ENCODE measurements at regions not wholly inside any gene's neighbourhood (a gene's known extent, or its start where the extent isn't known, plus 50 kb on each side); places are given as distances from the start of the nearest gene placed in this dataset.
A peak's percentile ranks its signal among the peaks of the same experiment; 100 is the strongest.

- no peak for DNase-seq
These were observed 1088.6 kb upstream of the C9orf72 start for GRCh38 chr9:28661853-28662252.

DNA sequence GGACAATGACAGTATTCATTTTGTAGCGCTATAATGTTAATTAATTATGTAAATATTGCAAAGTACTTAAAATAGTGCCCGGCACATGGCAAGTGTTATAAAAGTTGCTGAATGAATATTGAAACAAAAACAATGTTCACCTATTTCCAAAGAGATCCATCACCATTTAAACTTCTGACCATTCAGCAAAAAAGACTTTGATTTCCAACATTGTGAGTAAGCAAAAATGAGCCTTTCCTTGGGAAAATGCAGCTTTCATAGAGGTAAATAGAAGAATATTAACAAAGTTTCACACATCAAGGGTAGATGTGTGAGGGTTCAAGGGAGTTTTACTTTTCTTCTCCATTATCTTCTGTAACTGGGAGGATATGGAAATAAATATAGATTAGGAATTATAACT lies 1089.4 kb upstream of the C9orf72 start:
- no peak for DNase-seq

DNA sequence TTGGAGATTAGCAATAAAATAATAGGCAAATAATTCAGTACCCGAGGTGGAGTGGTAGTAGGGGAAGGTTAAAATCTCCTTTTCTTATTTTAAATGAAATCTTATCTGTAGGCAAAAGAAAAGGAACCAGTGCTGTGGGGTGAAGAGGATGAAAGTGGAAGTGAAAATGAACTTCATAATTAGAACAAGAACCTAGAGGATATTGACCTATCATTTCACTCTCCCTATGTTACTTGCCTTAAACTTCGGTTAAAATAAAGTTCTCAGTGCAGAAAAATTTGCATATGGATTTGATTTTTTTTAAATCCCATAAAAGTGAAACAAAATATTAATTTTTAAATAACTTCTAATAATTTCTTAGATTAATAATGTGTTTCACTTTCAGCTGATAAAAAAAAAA lies 1094.9 kb upstream of the C9orf72 start:
- DNase-seq, result no peak

- no peak for DNase-seq
These were observed 1097.7 kb upstream of the C9orf72 start for GRCh38 chr9:28671000-28671399.

DNA sequence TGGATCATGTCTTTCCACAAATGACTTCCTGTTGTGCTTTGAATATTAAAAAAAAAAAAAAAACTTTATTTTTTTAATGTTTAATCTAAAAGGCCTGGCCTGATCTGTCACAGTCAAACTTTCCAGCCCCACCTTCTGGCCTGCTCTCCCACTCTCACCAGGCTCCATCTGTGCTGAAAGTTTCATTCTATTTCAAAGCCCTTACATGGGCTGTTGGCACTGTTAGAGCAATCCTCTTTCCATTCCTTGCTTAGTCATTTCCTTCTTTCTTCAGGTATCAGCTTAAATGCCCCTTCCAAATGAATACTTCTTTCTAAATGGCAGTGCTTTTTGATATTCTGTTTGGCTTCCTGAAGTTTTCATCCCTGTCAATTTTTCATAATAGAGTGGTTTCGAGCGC lies 1104.8 kb upstream of the C9orf72 start:
- peak; percentile 27 for DNase-seq

DNA sequence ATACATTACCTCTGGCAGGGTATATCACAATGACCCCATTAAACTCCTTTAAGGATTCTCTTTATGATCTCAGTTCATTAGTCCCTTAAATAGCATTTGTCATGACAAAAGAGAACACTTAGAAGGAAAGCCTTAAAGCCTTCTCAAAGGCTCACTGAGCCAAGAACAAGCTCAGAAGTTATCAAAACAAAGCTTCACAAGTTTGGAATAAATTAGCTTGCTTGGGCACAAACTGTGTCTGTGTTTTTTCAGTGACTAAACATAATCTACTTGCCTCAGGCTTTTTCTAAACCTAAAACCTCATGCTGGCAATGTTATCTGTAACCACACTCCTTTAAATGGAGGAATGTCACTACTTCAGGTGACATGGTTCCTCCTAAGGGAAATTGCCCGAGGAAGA lies 1114.9 kb upstream of the C9orf72 start:
- peak; percentile 37 for DNase-seq

GRCh38 chr9:28692012-28692411 lies 1118.7 kb upstream of the C9orf72 start:
- no peak for DNase-seq

GRCh38 chr9:28696960-28697359 lies 1123.7 kb upstream of the C9orf72 start:
- no peak for DNase-seq

- DNase-seq, result no peak
These were observed 1126.4 kb upstream of the C9orf72 start for GRCh38 chr9:28699632-28700031.

- peak; percentile 34 for DNase-seq
These were observed 1134.3 kb upstream of the C9orf72 start for GRCh38 chr9:28707616-28708015.

- no peak for DNase-seq
These were observed 1140.9 kb upstream of the C9orf72 start for GRCh38 chr9:28714188-28714587.

DNA sequence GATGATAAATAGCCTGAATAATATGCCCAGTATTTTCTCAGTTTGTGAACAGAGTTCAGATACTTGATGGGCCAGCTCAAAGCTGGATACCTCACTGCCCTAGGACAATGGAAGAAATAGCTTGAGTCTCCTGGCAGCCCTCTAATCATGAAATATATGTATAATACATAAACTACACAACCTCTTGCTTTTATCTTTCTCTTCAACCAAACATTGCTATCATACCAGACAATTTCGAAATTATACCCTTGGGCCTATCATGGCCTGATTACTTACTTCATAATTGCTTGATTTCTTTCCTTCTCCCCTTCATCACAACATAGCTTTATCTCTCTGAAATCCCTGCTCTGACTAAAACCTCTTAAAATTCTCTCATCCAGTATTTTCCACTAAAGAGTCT lies 1144.9 kb upstream of the C9orf72 start:
- no peak for DNase-seq

DNA sequence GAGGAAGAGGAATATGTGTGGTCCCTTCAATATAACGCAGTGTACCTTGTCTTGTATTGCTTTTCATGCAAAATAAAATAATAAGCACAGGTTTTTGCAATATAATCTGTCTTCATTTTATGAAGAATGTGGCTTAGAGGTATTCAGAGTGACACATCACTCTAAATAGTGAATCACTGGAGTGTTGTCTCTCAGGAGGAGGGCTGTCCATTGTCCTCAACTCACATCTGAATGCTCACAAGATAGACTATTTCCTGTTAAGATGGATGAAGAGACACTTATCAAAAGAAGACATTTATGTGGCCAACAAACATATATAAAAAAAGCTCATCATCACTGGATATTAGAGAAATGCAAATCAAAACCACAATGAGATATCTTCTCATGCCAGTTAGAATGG lies 1147.5 kb upstream of the C9orf72 start:
- no peak for DNase-seq

- DNase-seq, result no peak
These were observed 1156.8 kb upstream of the C9orf72 start for GRCh38 chr9:28730111-28730510.

DNA sequence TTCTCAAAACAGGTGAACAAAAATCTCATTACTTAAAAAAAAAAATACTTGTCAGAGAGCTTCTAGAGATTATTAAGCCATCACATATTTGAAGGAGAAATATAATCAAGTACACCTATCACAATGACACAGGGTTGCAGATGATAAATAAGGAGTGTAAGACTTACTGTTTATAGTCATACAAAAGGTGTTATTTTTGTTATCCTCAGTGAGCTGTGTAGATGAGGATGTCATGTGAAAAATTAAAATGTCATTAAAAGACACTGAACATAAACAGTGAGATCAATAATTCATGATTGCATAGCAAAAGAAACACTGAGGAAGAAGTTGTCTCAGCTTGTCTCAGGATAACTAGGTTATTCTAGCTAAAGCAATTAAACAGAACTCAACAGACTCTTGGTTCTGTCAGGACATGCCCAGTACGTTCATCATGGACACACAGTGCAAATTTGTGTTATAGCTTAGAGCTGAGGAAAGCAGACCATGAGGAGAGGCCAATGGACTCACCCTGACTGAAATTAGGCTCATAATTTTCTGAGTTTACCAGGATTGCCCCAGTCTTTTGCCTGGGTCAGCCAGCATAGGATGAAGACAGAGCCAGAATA lies 1162.6 kb upstream of the C9orf72 start:
- peak; percentile 59 for DNase-seq

DNA sequence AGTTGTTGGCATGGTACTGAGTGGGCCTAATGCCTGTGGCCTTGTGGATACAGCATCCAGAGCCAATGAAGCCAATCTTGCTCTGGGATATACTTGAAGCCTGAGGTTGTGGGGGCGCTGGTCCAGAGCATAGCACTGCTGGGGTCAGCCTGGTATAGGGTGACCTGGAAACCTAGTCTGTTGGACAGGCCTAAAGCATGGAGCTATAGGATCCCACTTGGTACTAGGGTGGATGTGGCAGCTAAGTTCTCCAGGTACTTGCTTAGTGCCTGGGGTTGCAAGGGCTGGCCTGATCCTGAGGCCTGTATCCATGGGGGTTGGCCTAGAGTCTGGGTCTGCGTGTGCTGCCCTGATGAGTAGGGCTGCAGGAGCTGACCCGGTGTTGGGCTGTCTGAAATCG lies 1168.2 kb upstream of the C9orf72 start:
- no peak for DNase-seq

GRCh38 chr9:28747351-28747985 lies 1174.2 kb upstream of the C9orf72 start:
- peak; percentile 15 for DNase-seq

DNA sequence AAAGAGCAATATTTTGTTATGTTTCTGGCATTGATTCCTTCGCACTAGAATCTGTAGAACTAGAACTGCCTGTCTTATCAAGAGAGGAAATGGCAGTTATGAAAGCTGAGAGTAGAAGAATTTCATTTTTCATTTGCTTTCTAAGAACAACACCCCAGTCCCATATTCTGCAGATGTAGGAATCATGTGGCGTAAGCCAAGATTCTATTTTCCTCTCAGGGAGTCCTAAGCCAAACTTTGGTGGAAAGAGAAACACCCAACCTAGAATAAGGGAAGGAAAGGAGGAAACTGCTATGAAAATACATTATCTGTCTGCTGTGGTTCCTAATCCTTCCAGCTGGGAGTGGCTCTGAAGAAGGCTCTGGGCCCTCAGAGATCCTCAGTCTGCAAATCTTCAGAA lies 1176.9 kb upstream of the C9orf72 start:
- DNase-seq, result peak; percentile 46

- no peak for DNase-seq
These were observed 1185.1 kb upstream of the C9orf72 start for GRCh38 chr9:28758341-28758740.

DNA sequence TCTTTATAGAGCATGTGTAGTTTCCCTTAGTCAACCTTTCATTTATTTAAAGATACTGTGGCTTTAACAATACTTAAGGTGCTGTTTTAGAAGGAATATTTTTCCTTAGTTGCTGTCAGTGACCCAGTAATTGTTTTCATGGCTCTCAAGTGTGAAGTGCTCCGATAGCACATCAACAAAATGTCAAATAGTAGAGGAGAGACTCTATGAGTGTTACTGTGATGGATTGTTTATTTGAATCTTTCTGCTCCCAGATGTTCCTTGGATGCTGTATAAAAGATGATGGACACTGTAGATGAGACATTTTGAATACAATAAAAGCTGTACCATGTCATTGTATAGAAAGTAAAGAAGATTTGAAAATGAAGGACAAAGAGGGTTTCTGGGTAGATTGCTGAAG lies 1185.7 kb upstream of the C9orf72 start:
- no peak for DNase-seq

DNA sequence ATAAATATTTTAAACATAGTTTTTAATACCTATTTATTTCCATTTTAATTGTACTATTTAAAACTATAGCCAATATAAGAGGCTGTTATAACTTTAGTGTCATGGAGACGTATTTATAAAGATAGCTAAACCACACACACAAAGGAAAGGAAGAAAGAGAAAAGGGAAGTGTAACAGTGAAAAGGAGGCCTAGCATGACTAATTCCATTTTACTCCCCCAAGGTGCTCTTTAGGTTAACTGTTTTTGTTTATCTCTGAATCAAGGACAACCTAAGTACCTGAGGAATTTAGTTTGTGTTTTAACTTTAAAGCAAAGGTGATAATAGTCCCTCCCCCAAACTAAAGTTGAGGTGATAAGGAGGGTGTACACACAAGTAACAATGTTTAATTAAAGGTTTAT lies 1188.9 kb upstream of the C9orf72 start:
- no peak for DNase-seq

DNA sequence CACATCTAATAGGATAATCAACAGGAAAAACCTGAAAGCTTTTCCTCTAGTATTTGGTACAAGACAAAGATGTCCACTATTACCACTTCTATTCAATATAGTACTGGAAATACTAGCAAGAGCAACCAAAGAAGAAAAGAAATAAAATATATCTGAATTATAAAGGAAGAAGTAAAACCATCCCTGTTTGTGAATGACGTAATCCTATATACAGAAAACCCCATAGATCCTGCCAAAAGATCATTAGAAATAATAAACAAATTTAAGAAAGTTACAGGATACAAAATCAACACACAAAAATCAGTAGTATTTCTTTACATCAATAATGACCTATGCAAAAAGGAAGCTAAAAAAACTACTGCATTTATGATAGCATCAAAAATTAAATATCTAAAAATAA lies 1191.3 kb upstream of the C9orf72 start:
- no peak for DNase-seq

DNA sequence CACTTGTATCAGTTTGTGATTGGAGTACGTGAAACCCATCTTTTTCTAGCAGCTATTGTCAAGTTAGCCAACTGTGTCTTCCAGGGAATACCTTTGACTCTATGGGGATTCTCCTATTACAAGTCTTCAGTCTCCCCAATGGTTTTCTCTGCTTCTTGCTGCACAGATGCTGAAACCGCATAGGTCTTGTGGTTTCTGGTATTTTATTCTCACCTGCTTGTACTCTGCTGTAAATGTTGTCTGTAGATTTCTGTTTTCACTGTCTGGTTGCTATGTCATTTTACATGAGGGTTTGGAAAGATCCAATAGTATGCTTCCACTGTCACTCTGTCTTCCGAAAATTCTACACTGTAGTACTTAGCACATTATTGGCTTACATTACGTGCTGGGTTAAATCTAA lies 1196.9 kb upstream of the C9orf72 start:
- DNase-seq, result no peak

GRCh38 chr9:28770827-28771226 lies 1197.5 kb upstream of the C9orf72 start:
- DNase-seq, result peak; percentile 45

Data from NCI-H69 (cell line).